ENCODE measurements at regions not wholly inside any gene's neighbourhood (a gene's known extent, or its start where the extent isn't known, plus 50 kb on each side); places are given as distances from the start of the nearest gene placed in this dataset.
"Not testable (repeated sequence)": the region's sequence is repeated elsewhere in the genome, so short reads cannot be mapped to it uniquely, and the experiment has no call there.

DNA sequence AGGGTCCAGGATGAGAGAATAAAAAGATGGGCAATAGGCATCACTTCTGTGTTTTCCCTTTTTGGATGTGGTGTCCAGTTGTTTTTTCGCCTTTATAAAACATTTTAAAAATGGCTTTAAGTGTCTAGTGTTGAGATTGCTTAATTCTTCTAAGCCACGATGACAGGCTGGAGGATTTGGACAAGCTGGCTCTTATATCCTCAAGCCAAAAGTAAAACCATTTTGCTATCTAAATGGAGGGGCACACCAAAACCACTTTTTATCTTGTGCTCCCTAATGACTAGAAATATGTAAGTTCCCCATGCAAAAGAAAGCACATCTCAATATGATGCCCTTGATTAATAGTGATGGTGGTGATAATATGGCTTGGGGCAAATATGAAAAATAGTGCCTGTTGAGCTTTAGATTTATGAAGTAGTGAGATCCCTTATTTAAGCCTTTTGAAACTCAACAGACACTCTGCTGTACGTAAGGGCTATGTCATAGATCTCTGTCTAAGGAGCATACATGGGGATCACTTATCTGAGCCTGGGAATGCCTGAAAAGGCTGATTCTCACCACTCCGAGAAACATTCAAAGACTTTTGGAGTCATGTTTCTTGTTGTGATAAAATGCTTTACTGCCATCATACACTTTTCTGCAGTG, 185.5 kb downstream of the KCNS3 start:
- no peak for DNase-seq

DNA sequence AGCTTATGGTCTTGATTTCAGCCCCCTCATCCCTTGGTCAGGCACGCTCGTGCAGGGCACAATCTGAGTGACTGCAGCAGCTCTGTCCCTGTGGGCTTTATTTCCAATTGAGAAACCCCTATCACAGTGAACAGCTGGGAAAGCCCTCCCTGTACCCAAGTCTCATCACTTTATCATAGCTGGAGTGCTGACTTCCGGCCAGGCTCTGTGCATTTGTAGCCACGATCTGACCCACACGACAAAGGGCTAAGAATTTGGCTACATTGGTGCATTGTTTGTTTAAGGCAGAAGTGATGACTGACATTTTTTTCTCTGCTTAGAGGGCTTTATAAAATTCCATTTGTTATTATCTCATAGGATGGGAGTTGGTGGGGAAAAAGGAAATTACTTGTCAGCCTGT, 184.4 kb downstream of the KCNS3 start:
- no peak for DNase-seq

DNA sequence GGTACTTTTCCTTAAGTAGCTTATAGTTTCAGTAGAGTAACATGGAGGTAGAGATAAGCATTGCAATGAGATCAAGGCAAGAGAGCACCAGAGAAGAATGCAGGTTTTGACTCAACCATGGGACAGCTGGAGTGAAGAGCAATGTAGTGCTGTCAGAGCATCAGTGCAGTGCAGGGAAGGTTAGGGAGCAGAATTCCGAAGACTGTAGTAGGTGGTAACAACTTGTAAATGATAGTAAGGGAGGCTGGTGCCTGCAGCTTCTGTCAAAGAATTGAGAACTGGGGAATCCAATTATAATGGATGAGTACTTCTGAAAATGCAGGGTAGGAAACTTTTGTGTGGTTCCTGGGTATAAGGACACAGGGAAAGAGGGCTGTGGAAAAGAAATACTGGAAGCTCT, 183.2 kb downstream of the KCNS3 start:
- no peak for DNase-seq

DNA sequence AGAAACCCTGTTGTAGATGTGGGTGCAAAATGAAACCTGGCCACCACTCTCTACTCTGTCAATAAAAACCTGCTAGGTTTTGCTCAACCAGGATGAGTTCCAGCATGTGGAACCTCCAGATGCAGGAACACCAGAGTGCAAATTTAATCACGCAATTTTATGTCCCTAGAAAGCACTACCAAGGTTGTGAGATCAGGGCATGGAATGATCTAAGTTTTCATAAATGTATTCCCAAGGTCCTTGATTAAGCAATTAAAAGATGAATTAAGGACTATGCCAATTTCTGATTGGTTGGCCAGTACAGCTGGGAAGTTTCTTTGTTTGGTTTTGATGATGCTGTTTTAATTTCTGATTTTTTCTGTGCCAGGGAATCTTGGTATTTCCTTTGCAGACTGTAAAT, 179.2 kb downstream of the KCNS3 start:
- no peak for DNase-seq

DNA sequence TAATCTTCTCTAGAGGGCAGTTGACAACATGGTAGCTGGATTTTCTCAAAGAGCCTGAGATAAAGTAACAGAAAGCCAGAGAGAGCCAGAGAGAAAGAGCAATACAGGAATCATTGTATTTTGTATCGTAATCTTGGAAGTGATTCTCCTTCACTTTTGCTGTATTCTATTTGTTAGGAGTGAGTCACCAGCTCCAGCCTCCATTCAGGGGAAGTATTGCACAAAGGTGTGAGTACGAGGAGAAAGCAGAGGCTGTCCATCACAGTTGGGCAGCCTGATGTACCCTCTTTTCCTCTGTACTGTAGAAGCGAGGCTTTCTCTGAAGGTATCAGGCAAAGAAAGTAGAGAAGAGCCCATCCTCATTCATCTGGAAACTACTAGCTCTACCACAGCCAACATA, 176.8 kb downstream of the KCNS3 start:
- no peak for DNase-seq

DNA sequence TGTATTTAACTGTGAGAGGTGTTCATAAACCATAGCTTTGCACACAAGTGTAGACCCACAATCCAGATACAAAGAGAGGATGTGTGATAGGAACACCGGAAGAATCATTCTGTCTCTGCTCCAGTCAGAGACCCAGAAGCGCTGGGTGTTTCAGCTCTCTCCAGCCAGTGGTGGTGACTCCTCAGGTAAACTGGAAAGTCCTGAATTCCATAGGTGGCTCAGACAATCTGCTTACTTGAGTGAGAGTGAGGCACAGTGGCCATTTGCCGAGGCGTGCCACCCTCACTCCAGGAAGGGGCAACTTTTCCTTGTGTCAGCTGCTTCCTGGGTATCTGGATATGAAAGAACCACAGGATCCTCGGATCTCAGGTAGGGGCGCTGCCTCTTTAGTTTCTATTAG, 171.5 kb downstream of the KCNS3 start:
- DNase-seq, result no peak

DNA sequence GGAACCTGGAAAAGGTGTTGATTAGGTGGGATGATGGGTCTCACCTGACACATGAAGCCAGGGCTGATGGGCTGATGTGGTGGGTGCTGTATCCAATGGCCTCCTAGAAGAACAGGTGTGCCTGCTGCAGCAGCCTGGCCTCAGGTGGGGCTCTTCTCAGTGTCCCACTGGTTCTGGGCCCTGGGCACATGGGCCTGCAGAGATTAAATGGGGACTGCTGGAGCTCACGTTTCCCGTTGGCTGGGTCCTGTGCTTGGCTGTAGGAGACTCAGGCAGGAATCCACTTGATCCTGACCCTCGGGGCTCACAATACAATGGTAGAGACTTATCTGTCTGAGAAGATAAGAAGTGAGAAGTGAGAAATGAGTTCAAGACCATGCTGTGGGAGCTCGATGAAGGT, 170.9 kb downstream of the KCNS3 start:
- no peak for DNase-seq

DNA sequence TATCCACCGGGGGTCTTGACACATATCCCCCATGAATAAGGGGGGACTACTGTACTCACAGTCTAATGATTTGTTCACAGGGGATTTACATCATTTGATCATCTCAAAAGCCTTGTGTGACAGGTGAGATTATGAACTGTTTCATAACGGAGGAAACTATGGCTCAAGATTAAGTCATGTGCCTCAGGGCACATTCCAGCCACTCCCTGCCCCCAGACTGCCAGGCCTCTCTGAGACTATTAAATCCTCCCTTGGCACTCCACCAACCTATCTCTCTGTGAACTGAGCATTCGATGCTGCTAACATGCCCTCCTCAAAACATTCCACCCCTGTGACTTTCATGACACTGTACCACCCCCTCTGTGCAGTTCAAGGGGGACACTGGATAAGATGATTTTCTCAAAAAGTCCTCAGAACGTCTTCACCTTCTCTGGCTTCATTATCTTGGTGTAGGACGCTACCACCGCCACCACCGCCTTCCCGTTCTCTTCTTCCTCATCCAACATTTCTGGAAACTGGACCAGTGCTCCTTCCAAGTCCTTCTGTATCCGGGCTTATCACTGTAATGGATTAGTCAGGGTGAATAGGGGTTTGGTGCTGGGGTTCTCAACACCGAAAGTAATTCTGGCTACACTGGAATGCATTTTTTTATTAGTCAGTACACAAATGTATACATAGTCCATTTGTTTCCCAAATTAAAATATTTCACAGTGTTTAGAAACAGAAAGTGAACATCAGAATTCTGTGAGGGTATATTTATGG, 169.6 kb downstream of the KCNS3 start:
- DNase-seq, result no peak

DNA sequence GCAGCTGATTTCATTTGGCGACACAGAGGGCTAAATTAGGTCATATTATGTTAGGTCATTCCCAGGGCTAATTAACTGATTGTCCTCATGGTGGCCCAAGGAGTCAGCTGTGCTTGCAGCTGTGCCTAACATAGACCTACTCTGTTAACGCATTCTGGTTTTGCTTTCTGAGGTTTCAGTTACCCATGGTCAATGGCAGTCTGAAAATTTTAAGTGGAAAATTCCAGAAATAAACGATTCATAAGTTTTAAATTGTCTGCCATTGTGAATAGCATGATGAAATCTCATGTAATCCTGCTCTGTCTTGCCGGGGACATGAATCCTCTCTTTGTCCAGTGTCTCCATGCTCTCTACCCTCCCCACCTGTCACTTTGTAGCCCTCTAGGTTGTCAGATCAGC, 168.7 kb downstream of the KCNS3 start:
- no peak for DNase-seq

DNA sequence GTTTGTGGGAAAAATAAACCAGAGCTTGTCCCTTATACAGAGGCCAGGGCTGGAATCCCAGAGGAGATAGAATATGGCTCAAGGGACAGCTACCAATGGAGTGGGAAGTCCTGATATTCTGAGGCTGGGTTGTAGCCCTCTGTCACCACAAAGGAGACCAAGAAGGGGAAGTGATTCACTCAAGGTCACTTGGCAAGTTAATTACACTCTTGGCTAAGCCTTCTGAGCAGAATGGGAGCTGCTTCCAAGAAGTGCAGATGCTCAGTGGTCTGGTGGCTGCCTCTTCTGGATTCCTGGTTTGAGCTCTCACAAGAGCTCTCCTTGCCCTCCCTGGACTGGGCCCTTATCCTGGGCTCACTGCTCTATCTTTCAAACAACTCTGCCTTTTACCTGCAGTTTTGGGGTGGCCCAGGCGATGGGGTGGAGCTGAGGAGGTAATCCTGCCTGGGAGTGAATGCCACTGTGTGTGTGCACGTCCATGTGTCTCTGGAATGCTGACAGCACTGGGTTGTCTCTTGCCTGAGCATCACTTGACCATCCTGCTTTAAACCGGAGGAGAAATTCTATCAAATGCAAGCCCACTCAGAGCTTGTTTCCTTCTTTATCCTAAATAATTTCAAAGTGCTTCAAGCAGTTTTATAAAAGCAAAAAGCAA, 168.2 kb downstream of the KCNS3 start:
- no peak for DNase-seq

DNA sequence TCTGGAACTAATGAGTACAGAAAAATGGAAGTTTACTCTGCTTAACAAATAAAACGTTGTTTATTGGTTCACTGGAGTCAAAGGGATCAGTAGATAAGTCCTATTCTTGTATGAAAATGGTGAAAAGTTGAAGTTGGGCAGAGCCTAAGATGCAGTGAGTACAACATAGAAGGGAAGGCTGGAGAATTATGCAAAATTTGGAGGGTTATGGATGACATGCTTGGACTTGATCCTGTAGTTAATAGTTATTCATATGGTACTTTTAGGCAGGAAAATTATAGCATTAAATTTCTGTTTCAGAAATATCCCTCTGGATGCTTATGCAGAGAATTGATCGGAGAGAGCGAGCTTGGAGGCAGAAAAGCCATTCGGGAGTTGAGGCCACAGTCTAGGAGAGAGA, 167.6 kb downstream of the KCNS3 start:
- DNase-seq, result no peak

DNA sequence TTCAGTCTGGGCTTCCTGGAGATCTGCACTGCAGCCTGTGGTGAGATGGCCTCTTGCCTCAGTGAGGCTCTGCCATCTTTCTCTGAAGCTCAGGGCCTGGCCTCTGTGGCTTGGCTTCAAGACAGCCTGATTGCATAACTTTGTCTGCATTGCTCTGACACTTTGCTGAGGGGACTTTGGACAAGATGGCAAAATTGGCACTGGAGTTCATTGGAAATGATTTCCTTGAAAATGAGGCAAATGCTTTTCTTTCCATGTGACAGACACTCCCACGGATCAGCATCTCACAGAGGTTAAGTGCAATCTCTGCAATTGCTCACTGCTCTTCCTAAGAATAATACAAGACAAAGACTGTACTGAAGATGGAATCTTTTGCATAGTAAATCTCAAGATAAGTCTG, 166.8 kb downstream of the KCNS3 start:
- DNase-seq, result no peak

DNA sequence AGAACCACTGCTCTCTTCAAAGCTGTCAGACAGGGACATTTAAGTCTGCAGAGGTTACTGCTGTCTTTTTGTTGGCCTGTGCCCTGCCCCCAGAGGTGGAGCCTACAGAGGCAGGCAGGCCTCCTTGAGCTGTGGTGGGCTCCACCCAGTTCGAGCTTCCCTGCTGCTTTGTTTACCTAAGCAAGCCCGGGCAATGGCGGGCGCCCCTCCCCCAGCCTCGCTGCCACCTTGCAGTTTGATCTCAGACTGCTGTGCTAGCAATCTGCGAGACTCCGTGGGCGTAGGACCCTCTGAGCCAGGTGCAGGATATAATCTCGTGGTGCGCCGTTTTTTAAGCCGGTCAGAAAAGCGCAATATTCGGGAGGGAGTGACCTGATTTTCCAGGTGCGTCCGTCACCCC, 138.9 kb downstream of the KCNS3 start:
- not testable (repeated sequence) for DNase-seq

DNA sequence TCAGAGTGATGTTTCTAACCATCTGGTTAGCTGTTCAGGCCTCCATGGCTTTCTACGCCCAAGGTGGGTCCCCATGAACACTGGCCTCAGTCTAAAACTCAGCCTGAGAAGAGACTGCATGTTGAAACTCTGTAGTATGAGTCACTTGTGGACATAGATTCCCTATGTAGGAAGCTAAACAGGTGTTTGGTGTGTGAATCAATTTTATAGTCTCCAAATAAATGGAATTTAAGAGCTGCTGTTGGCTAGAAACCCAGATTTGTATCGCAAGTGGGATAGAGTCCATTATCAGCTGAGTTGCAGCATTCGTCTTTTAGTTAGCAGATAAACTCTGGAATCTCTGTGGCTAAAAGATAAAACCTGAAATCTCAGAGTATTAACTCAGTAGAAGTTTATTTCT, 131.4 kb downstream of the KCNS3 start:
- DNase-seq, result no peak

DNA sequence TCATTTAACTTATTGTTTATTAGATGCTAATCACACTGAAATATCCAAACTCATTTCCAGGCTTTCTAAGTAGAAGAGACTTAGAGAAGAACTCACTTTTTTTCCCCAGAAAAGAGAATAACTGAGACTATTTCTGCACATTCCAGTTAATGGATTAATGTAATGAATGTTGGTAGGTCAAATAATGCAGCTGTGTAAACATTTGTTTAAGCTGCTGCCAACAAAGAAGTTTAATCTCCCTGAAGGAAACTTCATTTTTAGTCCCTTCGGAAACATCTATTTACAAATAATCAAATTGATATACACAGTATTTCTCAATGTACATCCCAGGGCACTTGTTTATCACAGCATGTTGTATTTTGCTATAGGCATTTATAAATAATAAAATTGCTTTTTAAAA, 126.9 kb downstream of the KCNS3 start:
- no peak for DNase-seq

DNA sequence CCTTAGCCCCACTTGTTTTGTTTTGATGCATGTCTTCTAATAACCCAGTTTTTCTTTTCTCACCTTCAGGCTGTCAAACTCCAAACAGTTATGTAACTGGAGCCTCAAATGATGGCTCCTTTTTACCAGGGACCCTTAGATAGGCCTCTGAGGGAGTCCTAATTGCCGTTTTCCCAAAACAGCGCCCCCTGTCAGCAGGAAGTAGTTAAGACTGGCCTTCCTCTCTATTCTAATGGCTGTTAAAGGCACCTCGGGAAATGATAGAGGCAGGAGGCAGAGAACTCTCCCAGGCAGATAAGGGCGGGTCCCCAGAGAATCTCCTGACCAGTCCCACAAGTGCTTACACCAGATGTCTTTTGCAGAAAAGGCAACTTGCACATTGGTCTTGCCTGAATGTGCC, 123.2 kb downstream of the KCNS3 start:
- no peak for DNase-seq

DNA sequence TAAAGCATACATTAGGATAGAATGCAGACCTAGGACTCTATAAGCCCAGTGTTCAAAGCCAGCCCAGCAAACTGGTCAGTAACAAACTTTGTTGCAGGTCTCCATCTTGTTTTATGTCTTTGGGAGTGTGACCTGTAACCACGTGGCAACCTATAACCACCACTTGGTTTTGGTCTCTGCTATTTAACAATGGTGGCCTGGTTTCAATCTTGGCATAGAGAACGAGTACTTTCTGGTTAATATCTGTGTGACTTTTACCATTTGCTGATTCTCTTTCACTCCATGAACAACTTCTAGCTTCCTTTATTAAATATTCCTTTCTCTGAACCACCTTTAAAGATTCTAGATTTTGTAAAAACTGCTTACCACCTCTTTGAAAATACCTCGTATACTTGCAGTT, 118.5 kb downstream of the KCNS3 start:
- DNase-seq, result no peak

DNA sequence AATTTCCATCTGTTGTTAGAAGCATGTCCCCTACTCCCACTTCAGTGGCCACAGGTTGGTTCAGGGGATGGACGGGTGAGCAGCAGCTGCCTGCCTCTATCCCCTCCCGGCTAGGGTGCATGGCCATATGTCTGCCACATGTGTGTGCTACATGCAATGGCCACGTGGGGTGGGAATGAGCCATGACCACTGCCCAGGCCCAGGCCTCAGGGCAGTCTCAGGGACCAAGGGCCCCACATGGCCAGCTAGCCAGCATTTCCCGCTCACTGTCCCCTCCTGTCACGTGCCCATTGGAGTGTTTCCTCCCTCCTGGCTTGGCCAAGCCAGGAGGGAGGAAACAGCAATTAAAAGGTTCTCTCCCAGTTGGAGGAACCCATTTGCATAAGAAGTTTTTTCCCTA, 117.1 kb downstream of the KCNS3 start:
- no peak for DNase-seq

Measured in SIG-M5 (cell line).